Activated B cell treated with CpG ODN at 0.5 μM for 24 hours (primary cell): ENCODE measurements at regions not wholly inside any gene's neighbourhood (a gene's known extent, or its start where the extent isn't known, plus 50 kb on each side); places are given as distances from the start of the nearest gene placed in this dataset.
"Not testable (repeated sequence)": the region's sequence is repeated elsewhere in the genome, so short reads cannot be mapped to it uniquely, and the experiment has no call there.

Experiments
- ATAC-seq: fragments of 200-7000 bp; cut with Tn5 transposase; one replicate; pipeline ENCODE4 v1.10.0; 2021; ENCODE audit warnings: low read depth, mild to moderate bottlenecking, moderate library complexity
- CTCF ChIA-PET: fragments of 350-600 bp; sonication (Branson Sonifier 250); formaldehyde crosslinking; loops from one replicate; lab custom pipeline; 2021; ENCODE audit warnings: antibody characterized with exemption; lab: Charles Lee
- POLR2A ChIA-PET: fragments of 350-600 bp; sonication (Branson Sonifier 250); formaldehyde crosslinking; loops from one replicate; lab custom pipeline; 2021; ENCODE audit warnings: antibody characterized with exemption; lab: Charles Lee
- DNase-seq: peaks from one replicate; pipeline ENCODE4 v3.0.0; 2022
- H3K27ac Mint-ChIP-seq: one replicate; pipeline ENCODE4 v1.8.0; 2020; ENCODE audit warnings: mixed read lengths
- H3K27me3 Mint-ChIP-seq: one replicate; pipeline ENCODE4 v1.8.0; 2021; ENCODE audit warnings: mixed read lengths
- H3K36me3 Mint-ChIP-seq: one replicate; pipeline ENCODE4 v1.8.0; 2021; ENCODE audit warnings: low read depth, mixed read lengths
- H3K4me1 Mint-ChIP-seq: one replicate; pipeline ENCODE4 v1.8.0; 2021; ENCODE audit warnings: mixed read lengths
- H3K4me3 Mint-ChIP-seq: one replicate; pipeline ENCODE4 v1.8.0; 2020; ENCODE audit warnings: mild to moderate bottlenecking, mixed read lengths
- H3K9me3 Mint-ChIP-seq: one replicate; pipeline ENCODE4 v1.8.0; 2020; ENCODE audit warnings: mixed read lengths
- intact Hi-C: fragments of 100-400 bp; cut with micrococcal nuclease; formaldehyde crosslinking; loops from one replicate; pipeline ENCODE4 v1.15.1; 2024
- TF ChIP-seq, protein P1 (sequence below): fragments of 200-600 bp; IDR thresholded peaks from one replicate; pipeline ENCODE4 v1.8.0; 2022; ENCODE audit warnings: antibody characterized with exemption, mild to moderate bottlenecking

DNA sequence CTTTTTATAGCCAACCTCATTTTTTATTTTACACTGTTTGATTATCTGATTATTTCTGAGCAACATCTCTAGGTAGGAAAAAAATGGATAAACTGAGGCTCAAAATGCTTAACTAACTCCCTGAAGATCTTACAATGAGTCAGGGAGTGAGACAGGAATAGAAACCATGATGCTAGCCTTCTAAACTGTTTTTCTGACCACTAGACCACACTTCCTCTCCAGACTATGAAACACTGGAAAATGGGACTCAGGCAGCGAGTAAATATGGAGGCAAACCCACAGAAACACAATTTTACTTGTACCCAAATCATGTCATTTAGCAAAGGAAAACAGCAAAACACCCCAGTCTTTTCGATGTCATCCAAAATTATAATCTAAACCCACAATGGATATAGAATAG, 129.9 kb upstream of the ANKH start:
- CTCF ChIA-PET = interaction anchor here (0.8 to 5.3 kb wide), 5 partner anchors 8 to 275 kb away, joined by 3 to 91 read pairs (median 18); no protein-coding TSS in a partner anchor
- intact Hi-C loops = loop anchor here (1.0 kb wide), 1 partner anchor 9 kb away; no protein-coding TSS in a partner anchor
- ATAC-seq (no peak), DNase-seq (no peak)
- TF ChIP-seq, protein P1, sequence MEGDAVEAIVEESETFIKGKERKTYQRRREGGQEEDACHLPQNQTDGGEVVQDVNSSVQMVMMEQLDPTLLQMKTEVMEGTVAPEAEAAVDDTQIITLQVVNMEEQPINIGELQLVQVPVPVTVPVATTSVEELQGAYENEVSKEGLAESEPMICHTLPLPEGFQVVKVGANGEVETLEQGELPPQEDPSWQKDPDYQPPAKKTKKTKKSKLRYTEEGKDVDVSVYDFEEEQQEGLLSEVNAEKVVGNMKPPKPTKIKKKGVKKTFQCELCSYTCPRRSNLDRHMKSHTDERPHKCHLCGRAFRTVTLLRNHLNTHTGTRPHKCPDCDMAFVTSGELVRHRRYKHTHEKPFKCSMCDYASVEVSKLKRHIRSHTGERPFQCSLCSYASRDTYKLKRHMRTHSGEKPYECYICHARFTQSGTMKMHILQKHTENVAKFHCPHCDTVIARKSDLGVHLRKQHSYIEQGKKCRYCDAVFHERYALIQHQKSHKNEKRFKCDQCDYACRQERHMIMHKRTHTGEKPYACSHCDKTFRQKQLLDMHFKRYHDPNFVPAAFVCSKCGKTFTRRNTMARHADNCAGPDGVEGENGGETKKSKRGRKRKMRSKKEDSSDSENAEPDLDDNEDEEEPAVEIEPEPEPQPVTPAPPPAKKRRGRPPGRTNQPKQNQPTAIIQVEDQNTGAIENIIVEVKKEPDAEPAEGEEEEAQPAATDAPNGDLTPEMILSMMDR = no peak
- POLR2A ChIA-PET = no interaction called here
- H3K27ac Mint-ChIP-seq = no peak overlapping the region
- peaks cover 3% of the 10 kb centered on the region for H3K9me3 Mint-ChIP-seq
- no peak overlapping the region for H3K4me3 Mint-ChIP-seq
- H3K4me1 Mint-ChIP-seq = peaks cover 38% of the 10 kb centered on the region
- H3K27me3 Mint-ChIP-seq = peaks cover 2% of the 10 kb centered on the region
- H3K36me3 Mint-ChIP-seq = no peaks in the 10 kb centered on the region

DNA sequence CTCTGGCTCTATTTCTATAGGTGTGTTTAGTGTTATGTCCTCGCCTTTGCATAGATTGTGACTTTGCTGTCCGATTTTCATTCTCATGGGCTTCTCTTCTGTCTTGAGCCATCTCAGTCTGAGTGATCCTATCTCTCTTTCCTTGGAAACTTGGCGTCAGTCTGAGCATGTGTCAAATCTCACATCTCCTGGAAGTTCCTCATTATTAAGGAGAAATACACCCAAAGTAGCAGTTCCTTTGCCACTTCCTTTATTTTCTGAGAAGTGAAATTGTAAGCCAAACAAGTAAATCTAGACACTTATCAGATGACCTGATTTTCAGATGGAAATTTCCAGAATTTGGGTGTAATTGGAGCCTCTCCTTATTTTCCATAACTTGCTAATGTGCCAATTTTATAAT, 126.9 kb upstream of the ANKH start:
- POLR2A ChIA-PET = no interaction called here
- no peak for ATAC-seq

DNA sequence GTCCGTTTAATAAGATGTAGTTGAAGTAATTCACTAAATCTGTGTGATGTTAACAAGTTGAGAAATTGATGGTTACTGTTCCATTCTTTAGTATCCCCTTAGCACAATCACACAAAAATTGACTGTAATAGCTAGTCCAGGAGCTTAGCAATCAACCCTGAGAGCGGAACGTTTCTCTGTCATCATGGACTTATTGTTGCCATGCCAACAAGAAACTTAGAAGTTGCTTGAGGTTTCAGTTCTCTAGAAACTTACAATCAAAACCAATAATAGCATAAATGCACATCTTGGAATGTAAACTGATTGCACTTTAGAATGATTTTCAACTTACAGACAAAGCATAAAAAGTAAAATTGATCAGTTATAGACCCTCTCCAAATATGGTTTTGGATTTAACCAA, 125.4 kb upstream of the ANKH start:
- ChIA-PET POLR2A (interaction anchor here (0.7 to 1.0 kb wide), 2 partner anchors 187 to 284 kb away, joined by 3 to 4 read pairs; no protein-coding TSS in a partner anchor), CTCF (interaction anchor here (0.8 to 1.9 kb wide), 5 partner anchors 9 to 313 kb away, joined by 3 to 5 read pairs (median 4); no protein-coding TSS in a partner anchor)
- H3K9me3 Mint-ChIP-seq = peaks cover 3% of the 10 kb centered on the region
- TF ChIP-seq, protein P1 = no peak
- intact Hi-C loops = loop anchor here (1.0 to 10.0 kb wide), 5 partner anchors 188 to 784 kb away; partner anchors contain the start of genes OTULIN and OTULINL
- DNase-seq (no peak), ATAC-seq (peak; percentile 76)
- H3K4me1 Mint-ChIP-seq = peaks cover 59% of the 10 kb centered on the region
- H3K27ac Mint-ChIP-seq = peak overlapping the region; percentile 75
- peak overlapping the region; percentile 15 for H3K4me3 Mint-ChIP-seq
- peaks cover 2% of the 10 kb centered on the region for H3K36me3 Mint-ChIP-seq
- no peaks in the 10 kb centered on the region for H3K27me3 Mint-ChIP-seq

More for the DNA sequence above, 126.9 kb upstream of the ANKH start:
- no peak for DNase-seq
- CTCF ChIA-PET = interaction anchor here (1.9 kb wide), 1 partner anchor 11 kb away, joined by 4 read pairs; no protein-coding TSS in a partner anchor
- H3K4me1 Mint-ChIP-seq = peaks cover 45% of the 10 kb centered on the region
- intact Hi-C loops = loop anchor here (5.0 to 10.0 kb wide), 3 partner anchors 334 to 654 kb away; partner anchors contain the start of genes OTULIN and OTULINL
- no peaks in the 10 kb centered on the region for H3K36me3 Mint-ChIP-seq
- H3K27me3 Mint-ChIP-seq = no peaks in the 10 kb centered on the region
- peaks cover 3% of the 10 kb centered on the region for H3K9me3 Mint-ChIP-seq
- H3K27ac Mint-ChIP-seq = peak overlapping the region; percentile 61
- H3K4me3 Mint-ChIP-seq = peak overlapping the region; percentile 7
- TF ChIP-seq, protein P1 = no peak

DNA sequence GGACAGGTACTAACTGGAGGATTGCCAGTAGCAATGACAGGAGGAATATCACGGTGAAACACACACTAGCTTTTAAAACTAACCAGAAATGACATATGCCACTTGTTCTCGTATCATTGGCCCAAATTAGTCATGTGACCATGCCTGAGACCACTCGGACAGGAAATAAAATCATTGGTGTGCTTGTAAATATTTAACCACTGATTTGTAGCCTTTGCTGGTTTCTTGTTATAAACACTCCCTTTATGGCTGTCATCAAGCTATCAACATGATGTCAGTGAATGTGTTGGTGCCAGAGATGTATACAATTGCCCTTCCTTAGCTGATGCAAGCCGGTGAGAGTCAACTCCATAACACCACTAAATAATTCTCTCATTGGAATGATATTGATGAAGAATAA, 123.7 kb upstream of the ANKH start:
- POLR2A ChIA-PET = interaction anchor here (1.1 kb wide), 1 partner anchor 186 kb away, joined by 6 read pairs; no protein-coding TSS in a partner anchor

DNA sequence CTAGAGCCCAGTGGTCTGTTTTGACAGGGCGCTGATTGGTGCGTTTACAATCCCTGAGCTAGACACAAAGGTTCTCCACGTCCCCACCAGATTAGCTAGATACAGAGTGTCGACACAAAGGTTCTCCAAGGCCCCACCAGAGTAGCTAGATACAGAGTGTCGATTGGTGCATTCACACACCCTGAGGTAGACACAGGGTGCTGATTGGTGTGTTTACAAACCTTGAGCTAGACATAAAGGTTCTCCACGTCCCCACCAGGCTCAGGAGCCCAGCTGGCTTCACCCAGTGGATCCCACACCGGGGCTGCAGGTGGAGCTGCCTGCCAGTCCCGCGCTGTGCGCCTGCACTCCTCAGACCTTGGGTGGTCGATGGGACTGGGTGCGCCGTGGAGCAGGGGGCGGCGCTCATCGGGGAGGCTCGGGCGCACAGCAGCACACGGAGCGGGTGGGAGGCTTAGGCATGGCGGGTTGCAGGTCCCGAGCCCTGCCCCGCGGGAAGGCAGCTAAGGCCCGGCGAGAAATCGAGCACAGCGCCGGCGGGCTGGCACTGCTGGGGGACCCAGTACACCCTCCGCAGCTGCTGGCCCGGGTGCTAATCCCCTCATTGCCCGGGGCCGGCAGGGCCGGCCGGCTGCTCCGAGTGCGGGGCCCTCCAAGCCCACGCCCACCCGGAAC, 122.0 kb upstream of the ANKH start:
- peak overlapping the region; percentile 91 for H3K27ac Mint-ChIP-seq
- intact Hi-C loops = loop anchor here (10.0 kb wide), 2 partner anchors 329 to 649 kb away; partner anchors contain the start of gene OTULIN
- CTCF ChIA-PET = interaction anchor here (1.0 to 1.7 kb wide), 4 partner anchors 35 to 345 kb away, joined by 3 to 8 read pairs (median 4); no protein-coding TSS in a partner anchor
- H3K36me3 Mint-ChIP-seq, H3K9me3 Mint-ChIP-seq, DNase-seq, H3K27me3 Mint-ChIP-seq, ATAC-seq: not testable (repeated sequence)
- peaks cover 46% of the 10 kb centered on the region for H3K4me1 Mint-ChIP-seq
- peak overlapping the region; percentile 90 for H3K4me3 Mint-ChIP-seq
- POLR2A ChIA-PET = interaction anchor here (1.2 to 1.7 kb wide), 4 partner anchors 10 to 318 kb away, joined by 3 to 13 read pairs (median 6); no protein-coding TSS in a partner anchor

More for the DNA sequence above, 123.7 kb upstream of the ANKH start:
- no peaks in the 10 kb centered on the region for H3K27me3 Mint-ChIP-seq
- intact Hi-C loops = loop anchor here (5.0 to 10.0 kb wide), 3 partner anchors 330 to 650 kb away; partner anchors contain the start of genes OTULIN and OTULINL
- peaks cover 3% of the 10 kb centered on the region for H3K9me3 Mint-ChIP-seq
- peaks cover 2% of the 10 kb centered on the region for H3K36me3 Mint-ChIP-seq
- CTCF ChIA-PET = interaction anchor here (1.0 to 1.2 kb wide), 2 partner anchors 20 to 46 kb away, joined by 3 to 4 read pairs; no protein-coding TSS in a partner anchor
- DNase-seq (no peak), ATAC-seq (no peak)
- no peak overlapping the region for H3K4me3 Mint-ChIP-seq
- H3K27ac Mint-ChIP-seq = peak overlapping the region; percentile 41
- TF ChIP-seq, protein P1 = no peak
- peaks cover 58% of the 10 kb centered on the region for H3K4me1 Mint-ChIP-seq

DNA sequence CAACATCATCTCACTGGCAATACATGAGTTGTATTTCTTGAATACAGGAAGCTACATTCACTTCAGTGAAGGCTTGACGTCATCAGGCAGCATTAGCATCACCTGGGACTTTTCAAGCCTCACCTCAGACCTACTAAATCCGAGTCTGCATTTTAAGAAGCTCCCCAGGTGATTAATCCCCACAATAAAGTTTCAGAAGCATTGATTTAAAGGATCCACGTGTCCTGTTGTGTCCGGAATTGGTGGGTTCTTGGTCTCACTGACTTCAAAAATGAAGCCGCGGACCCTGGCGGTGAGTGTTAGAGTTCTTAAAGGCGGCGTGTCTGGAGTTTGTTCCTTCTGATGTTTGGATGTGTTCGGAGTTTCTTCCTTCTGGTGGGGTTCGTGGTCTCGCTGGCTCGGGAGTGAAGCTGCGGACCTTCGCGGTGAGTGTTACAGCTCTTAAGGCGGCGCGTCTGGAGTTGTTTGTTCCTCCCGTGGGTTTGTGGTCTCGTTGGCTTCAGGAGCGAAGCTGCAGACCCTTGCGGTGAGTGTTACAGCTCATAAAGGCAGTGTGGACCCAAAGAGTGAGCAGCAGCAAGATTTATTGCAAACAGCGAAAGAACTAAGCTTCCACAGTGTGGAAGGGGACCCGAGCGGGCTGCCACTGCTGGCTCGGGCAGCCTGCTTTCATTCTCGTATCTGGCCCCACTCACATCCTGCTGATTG, 121.3 kb upstream of the ANKH start:
- intact Hi-C loops = loop anchor here (1.0 to 10.0 kb wide), 4 partner anchors 8 to 648 kb away; partner anchors contain the start of gene OTULIN
- POLR2A ChIA-PET = interaction anchor here (0.7 to 1.7 kb wide), 7 partner anchors 10 to 327 kb away, joined by 3 to 13 read pairs (median 4); no protein-coding TSS in a partner anchor
- H3K27me3 Mint-ChIP-seq, H3K9me3 Mint-ChIP-seq, H3K36me3 Mint-ChIP-seq: not testable (repeated sequence)
- peaks cover 39% of the 10 kb centered on the region for H3K4me1 Mint-ChIP-seq
- CTCF ChIA-PET = interaction anchor here (0.9 to 1.7 kb wide), 5 partner anchors 11 to 344 kb away, joined by 3 to 8 read pairs (median 4); no protein-coding TSS in a partner anchor
- H3K4me3 Mint-ChIP-seq = peak overlapping the region; percentile 90
- H3K27ac Mint-ChIP-seq = peak overlapping the region; percentile 91
- DNase-seq = peak; percentile 38
- peak; percentile 77 for ATAC-seq
